ENCODE measurements at regions not wholly inside any gene's neighbourhood (a gene's known extent, or its start where the extent isn't known, plus 50 kb on each side); places are given as distances from the start of the nearest gene placed in this dataset.

- no peak overlapping the region for H3K4me3 ChIP-seq (ENCODE audit: low read depth, low read length)
- no peak for TF ChIP-seq CTCF (conservative IDR thresholded peaks at IDR 0.05; ENCODE audit: low read depth, low read length)
- no peak for DNase-seq (ENCODE audit: low read depth)
These were observed 170.4 kb upstream of the TMC3 start for GRCh38 chr15:81544385-81544784.

- no peak for DNase-seq (ENCODE audit: low read depth)
- H3K4me3 ChIP-seq (ENCODE audit: low read depth, low read length) = no peak overlapping the region
- no peak for TF ChIP-seq CTCF (conservative IDR thresholded peaks at IDR 0.05; ENCODE audit: low read depth, low read length)
These were observed 166.9 kb upstream of the TMC3 start for GRCh38 chr15:81540909-81541308.

GRCh38 chr15:81536356-81536755 lies 162.3 kb upstream of the TMC3 start:
- H3K4me3 ChIP-seq (ENCODE audit: low read depth, low read length) = no peak overlapping the region
- TF ChIP-seq CTCF (conservative IDR thresholded peaks at IDR 0.05; ENCODE audit: low read depth, low read length) = no peak
- no peak for DNase-seq (ENCODE audit: low read depth)

- TF ChIP-seq CTCF (conservative IDR thresholded peaks at IDR 0.05; ENCODE audit: low read depth, low read length) = no peak
- no peak for DNase-seq (ENCODE audit: low read depth)
- H3K4me3 ChIP-seq (ENCODE audit: low read depth, low read length) = no peak overlapping the region
These were observed 160.1 kb upstream of the TMC3 start for GRCh38 chr15:81534124-81534523.

GRCh38 chr15:81532001-81532400 lies 158.0 kb upstream of the TMC3 start:
- DNase-seq (ENCODE audit: low read depth) = no peak
- TF ChIP-seq CTCF (conservative IDR thresholded peaks at IDR 0.05; ENCODE audit: low read depth, low read length) = no peak
- no peak overlapping the region for H3K4me3 ChIP-seq (ENCODE audit: low read depth, low read length)

- no peak for DNase-seq (ENCODE audit: low read depth)
- H3K4me3 ChIP-seq (ENCODE audit: low read depth, low read length) = no peak overlapping the region
- no peak for TF ChIP-seq CTCF (conservative IDR thresholded peaks at IDR 0.05; ENCODE audit: low read depth, low read length)
These were observed 157.1 kb upstream of the TMC3 start for GRCh38 chr15:81531109-81531592.

- H3K4me3 ChIP-seq (ENCODE audit: low read depth, low read length) = no peak overlapping the region
- no peak for TF ChIP-seq CTCF (conservative IDR thresholded peaks at IDR 0.05; ENCODE audit: low read depth, low read length)
- DNase-seq (ENCODE audit: low read depth) = no peak
These were observed 156.3 kb upstream of the TMC3 start for GRCh38 chr15:81530271-81530691.

All from epithelial cell of proximal tubule (primary cell).